ENCODE measurements at regions not wholly inside any gene's neighbourhood (a gene's known extent, or its start where the extent isn't known, plus 50 kb on each side); places are given as distances from the start of the nearest gene placed in this dataset.

- H3K9me3 ChIP-seq (ENCODE audit: control insufficient read depth, low read length) = no peaks in the 10 kb centered on the region
- H3K36me3 ChIP-seq (ENCODE audit: control insufficient read depth in 1 of 2, insufficient read depth in 2 of 2, low read depth in 1 of 2, low read length in 2 of 2) = no peaks in the 10 kb centered on the region
- no peak overlapping the region for H3K4me2 ChIP-seq (ENCODE audit: low read length, poor library complexity, severe bottlenecking)
- H3K18ac ChIP-seq (ENCODE audit: low read depth in 1 of 2, low read length in 2 of 2) = peak overlapping the region; percentile 8 to 53
- peak; percentile 26 for DNase-seq
- H2AFZ ChIP-seq (ENCODE audit: low read depth, low read length) = no peak overlapping the region
- no peak overlapping the region for H3K9ac ChIP-seq (ENCODE audit: low read length)
- no peak overlapping the region for H3K14ac ChIP-seq (ENCODE audit: low read length in 2 of 2)
- no peaks in the 10 kb centered on the region for H3K4me1 ChIP-seq (ENCODE audit: control insufficient read depth, insufficient read depth, low read depth, low read length)
- 35% methylated on average over 4 of the region's 6 CpGs for WGBS
- H2BK120ac ChIP-seq (ENCODE audit: low read depth, low read length) = peak overlapping the region; percentile 67
- no peaks in the 10 kb centered on the region for H3K27me3 ChIP-seq (ENCODE audit: control insufficient read depth in 1 of 2, insufficient read depth in 1 of 2, low read length in 2 of 2)
- no peak overlapping the region for H2AK5ac ChIP-seq (ENCODE audit: low read length, severe bottlenecking)
- H2BK5ac ChIP-seq (ENCODE audit: low read depth, low read length, poor library complexity, severe bottlenecking) = no peak overlapping the region
- H2BK15ac ChIP-seq (ENCODE audit: low read depth, poor library complexity, severe bottlenecking) = no peak overlapping the region
- H3K79me1 ChIP-seq (replicated peaks; ENCODE audit: low read length, poor library complexity, severe bottlenecking) = no peaks in the 10 kb centered on the region
- H3K23ac ChIP-seq (ENCODE audit: low read length in 2 of 2) = no peak overlapping the region
- H3K27ac ChIP-seq (ENCODE audit: low read length, poor library complexity, severe bottlenecking) = peak overlapping the region; percentile 14
- H4K8ac ChIP-seq (ENCODE audit: low read length) = no peak overlapping the region
- H3K4me3 ChIP-seq (ENCODE audit: insufficient read depth in 1 of 2, low read depth in 1 of 2, low read length in 2 of 2) = no peak overlapping the region
- H2BK12ac ChIP-seq (ENCODE audit: low read length in 2 of 2) = no peak overlapping the region
- no peak overlapping the region for H4K91ac ChIP-seq (ENCODE audit: low read length)
- H3K4ac ChIP-seq (ENCODE audit: low read depth in 1 of 2, low read length in 2 of 2) = no peak overlapping the region
Observed at GRCh38 chr6:21741221-21742109, 147.9 kb downstream of the SOX4 start.

GRCh38 chr6:21742238-21742660 lies 148.7 kb downstream of the SOX4 start:
- Histone ChIP-seq H3K4ac (ENCODE audit: low read depth in 1 of 2, low read length in 2 of 2) (no peak overlapping the region), H2AFZ (ENCODE audit: low read depth, low read length) (no peak overlapping the region), H3K18ac (ENCODE audit: low read depth in 1 of 2, low read length in 2 of 2) (no peak overlapping the region), H3K27ac (ENCODE audit: low read length, poor library complexity, severe bottlenecking) (no peak overlapping the region), H3K14ac (ENCODE audit: low read length in 2 of 2) (no peak overlapping the region), H3K4me2 (ENCODE audit: low read length, poor library complexity, severe bottlenecking) (no peak overlapping the region), H2BK12ac (ENCODE audit: low read length in 2 of 2) (no peak overlapping the region), H2BK120ac (ENCODE audit: low read depth, low read length) (no peak overlapping the region), H3K4me3 (ENCODE audit: insufficient read depth in 1 of 2, low read depth in 1 of 2, low read length in 2 of 2) (no peak overlapping the region), H3K4me1 (ENCODE audit: control insufficient read depth, insufficient read depth, low read depth, low read length) (no peaks in the 10 kb centered on the region), H4K8ac (ENCODE audit: low read length) (no peak overlapping the region), H3K9me3 (ENCODE audit: control insufficient read depth, low read length) (no peaks in the 10 kb centered on the region), H3K36me3 (ENCODE audit: control insufficient read depth in 1 of 2, insufficient read depth in 2 of 2, low read depth in 1 of 2, low read length in 2 of 2) (no peaks in the 10 kb centered on the region), H4K91ac (ENCODE audit: low read length) (no peak overlapping the region), H2BK15ac (ENCODE audit: low read depth, poor library complexity, severe bottlenecking) (no peak overlapping the region), H2BK5ac (ENCODE audit: low read depth, low read length, poor library complexity, severe bottlenecking) (no peak overlapping the region), H3K23ac (ENCODE audit: low read length in 2 of 2) (no peak overlapping the region), H3K27me3 (ENCODE audit: control insufficient read depth in 1 of 2, insufficient read depth in 1 of 2, low read length in 2 of 2) (no peaks in the 10 kb centered on the region), H2AK5ac (ENCODE audit: low read length, severe bottlenecking) (no peak overlapping the region), H3K79me1 (replicated peaks; ENCODE audit: low read length, poor library complexity, severe bottlenecking) (no peaks in the 10 kb centered on the region), H3K9ac (ENCODE audit: low read length) (no peak overlapping the region)
- WGBS = 12% methylated on average over 5 of the region's 6 CpGs
- peak; percentile 91 for DNase-seq

- H3K9ac ChIP-seq (ENCODE audit: low read length) = no peak overlapping the region
- no peaks in the 10 kb centered on the region for H3K36me3 ChIP-seq (ENCODE audit: control insufficient read depth in 1 of 2, insufficient read depth in 2 of 2, low read depth in 1 of 2, low read length in 2 of 2)
- peak overlapping the region in 1 of 2 experiments; percentile 58 for H3K4ac ChIP-seq (ENCODE audit: low read depth in 1 of 2, low read length in 2 of 2)
- H2BK15ac ChIP-seq (ENCODE audit: low read depth, poor library complexity, severe bottlenecking) = no peak overlapping the region
- no peak overlapping the region for H3K23ac ChIP-seq (ENCODE audit: low read length in 2 of 2)
- H2BK5ac ChIP-seq (ENCODE audit: low read depth, low read length, poor library complexity, severe bottlenecking) = no peak overlapping the region
- no peak overlapping the region for H2AK5ac ChIP-seq (ENCODE audit: low read length, severe bottlenecking)
- no peak overlapping the region for H3K27ac ChIP-seq (ENCODE audit: low read length, poor library complexity, severe bottlenecking)
- peak; percentile 54 for DNase-seq
- H3K79me1 ChIP-seq (replicated peaks; ENCODE audit: low read length, poor library complexity, severe bottlenecking) = no peaks in the 10 kb centered on the region
- H3K9me3 ChIP-seq (ENCODE audit: control insufficient read depth, low read length) = no peaks in the 10 kb centered on the region
- no peak overlapping the region for H4K8ac ChIP-seq (ENCODE audit: low read length)
- H3K14ac ChIP-seq (ENCODE audit: low read length in 2 of 2) = no peak overlapping the region
- H3K4me3 ChIP-seq (ENCODE audit: insufficient read depth in 1 of 2, low read depth in 1 of 2, low read length in 2 of 2) = no peak overlapping the region
- no peak overlapping the region for H3K18ac ChIP-seq (ENCODE audit: low read depth in 1 of 2, low read length in 2 of 2)
- no peak overlapping the region for H2AFZ ChIP-seq (ENCODE audit: low read depth, low read length)
- no peak overlapping the region for H3K4me2 ChIP-seq (ENCODE audit: low read length, poor library complexity, severe bottlenecking)
- peak overlapping the region in 1 of 2 experiments; percentile 86 for H2BK12ac ChIP-seq (ENCODE audit: low read length in 2 of 2)
- WGBS = 100% methylated on average over 1 of the region's 1 CpG
- H3K4me1 ChIP-seq (ENCODE audit: control insufficient read depth, insufficient read depth, low read depth, low read length) = no peaks in the 10 kb centered on the region
- no peak overlapping the region for H2BK120ac ChIP-seq (ENCODE audit: low read depth, low read length)
- no peaks in the 10 kb centered on the region for H3K27me3 ChIP-seq (ENCODE audit: control insufficient read depth in 1 of 2, insufficient read depth in 1 of 2, low read length in 2 of 2)
- H4K91ac ChIP-seq (ENCODE audit: low read length) = no peak overlapping the region
Observed at GRCh38 chr6:21744331-21744730, 150.8 kb downstream of the SOX4 start.

GRCh38 chr6:21745543-21746337 lies 152.2 kb downstream of the SOX4 start:
- Histone ChIP-seq H2BK5ac (ENCODE audit: low read depth, low read length, poor library complexity, severe bottlenecking) (no peak overlapping the region), H3K9me3 (ENCODE audit: control insufficient read depth, low read length) (no peaks in the 10 kb centered on the region), H3K36me3 (ENCODE audit: control insufficient read depth in 1 of 2, insufficient read depth in 2 of 2, low read depth in 1 of 2, low read length in 2 of 2) (no peaks in the 10 kb centered on the region), H2BK15ac (ENCODE audit: low read depth, poor library complexity, severe bottlenecking) (no peak overlapping the region), H2AK5ac (ENCODE audit: low read length, severe bottlenecking) (no peak overlapping the region), H2BK120ac (ENCODE audit: low read depth, low read length) (no peak overlapping the region), H3K4me1 (ENCODE audit: control insufficient read depth, insufficient read depth, low read depth, low read length) (no peaks in the 10 kb centered on the region), H3K4me2 (ENCODE audit: low read length, poor library complexity, severe bottlenecking) (no peak overlapping the region), H2AFZ (ENCODE audit: low read depth, low read length) (no peak overlapping the region), H3K27ac (ENCODE audit: low read length, poor library complexity, severe bottlenecking) (no peak overlapping the region), H4K8ac (ENCODE audit: low read length) (no peak overlapping the region), H3K4me3 (ENCODE audit: insufficient read depth in 1 of 2, low read depth in 1 of 2, low read length in 2 of 2) (no peak overlapping the region), H4K91ac (ENCODE audit: low read length) (peak overlapping the region; percentile 14), H3K18ac (ENCODE audit: low read depth in 1 of 2, low read length in 2 of 2) (no peak overlapping the region), H3K79me1 (replicated peaks; ENCODE audit: low read length, poor library complexity, severe bottlenecking) (no peaks in the 10 kb centered on the region), H3K27me3 (ENCODE audit: control insufficient read depth in 1 of 2, insufficient read depth in 1 of 2, low read length in 2 of 2) (no peaks in the 10 kb centered on the region), H3K9ac (ENCODE audit: low read length) (no peak overlapping the region), H2BK12ac (ENCODE audit: low read length in 2 of 2) (peak overlapping the region; percentile 51 to 92), H3K23ac (ENCODE audit: low read length in 2 of 2) (no peak overlapping the region), H3K4ac (ENCODE audit: low read depth in 1 of 2, low read length in 2 of 2) (no peak overlapping the region), H3K14ac (ENCODE audit: low read length in 2 of 2) (no peak overlapping the region)
- 96% methylated on average over 11 of the region's 11 CpGs for WGBS
- no peak for DNase-seq

All from mesenchymal stem cell (in vitro differentiated cells and primary cell).